Mesothelial cell of epicardium (in vitro differentiated cells): ENCODE measurements at regions not wholly inside any gene's neighbourhood (a gene's known extent, or its start where the extent isn't known, plus 50 kb on each side); places are given as distances from the start of the nearest gene placed in this dataset.

Experiments
- DNase-seq, 2 experiments: peaks; one replicate each; pipeline ENCODE4 v3.0.0; 2021; ENCODE audit warnings: low spot score in 2 of 2; ENCODE audit not compliant: unreplicated experiment in 2 of 2
- H3K27ac Mint-ChIP-seq: 2 replicates; pipeline ENCODE4 v1.8.0; 2021; ENCODE audit warnings: mixed read lengths
- H3K27me3 Mint-ChIP-seq: 2 replicates; pipeline ENCODE4 v1.8.0; 2021; ENCODE audit warnings: low read depth, mixed read lengths
- H3K36me3 Mint-ChIP-seq: 2 replicates; pipeline ENCODE4 v1.8.0; 2021; ENCODE audit warnings: mixed read lengths
- H3K4me1 Mint-ChIP-seq: 2 replicates; pipeline ENCODE4 v1.8.0; 2021; ENCODE audit warnings: mixed read lengths
- H3K4me3 Mint-ChIP-seq: 2 replicates; pipeline ENCODE4 v1.8.0; 2021; ENCODE audit warnings: mild to moderate bottlenecking, moderate library complexity, mixed read lengths
- H3K9me3 Mint-ChIP-seq: 2 replicates; pipeline ENCODE4 v1.8.0; 2021; ENCODE audit warnings: mixed read lengths
- TF ChIP-seq, protein P1 (sequence below): fragments of 200-600 bp; sonication (generic); IDR thresholded peaks from one replicate; pipeline ENCODE4 v1.5.0; 2021; ENCODE audit warnings: antibody characterized with exemption; ENCODE audit not compliant: unreplicated experiment

DNA sequence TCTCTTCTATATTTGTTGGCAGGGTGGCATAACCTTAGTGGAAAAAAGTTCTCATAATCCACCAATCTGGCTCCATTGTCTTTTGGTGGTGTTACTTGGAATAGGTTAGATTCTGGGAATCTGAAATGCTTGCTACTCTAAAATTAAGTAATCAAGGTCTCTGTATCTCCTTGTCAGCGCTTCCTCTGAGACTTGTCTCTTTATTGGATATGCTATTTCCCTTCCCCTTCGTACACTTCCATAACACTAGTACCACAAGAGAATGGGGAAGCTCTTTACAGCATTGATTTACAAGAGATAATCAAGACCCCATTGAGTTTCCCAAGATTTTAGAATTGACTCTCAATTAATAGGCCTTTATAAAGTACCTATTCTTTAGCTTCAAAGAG, 280.2 kb downstream of the ADGB start:
- peaks cover 44% of the 10 kb centered on the region for H3K4me1 Mint-ChIP-seq
- no peaks in the 10 kb centered on the region for H3K27me3 Mint-ChIP-seq
- H3K27ac Mint-ChIP-seq = no peak overlapping the region
- no peak overlapping the region for H3K4me3 Mint-ChIP-seq
- H3K36me3 Mint-ChIP-seq = no peaks in the 10 kb centered on the region
- TF ChIP-seq, protein P1, sequence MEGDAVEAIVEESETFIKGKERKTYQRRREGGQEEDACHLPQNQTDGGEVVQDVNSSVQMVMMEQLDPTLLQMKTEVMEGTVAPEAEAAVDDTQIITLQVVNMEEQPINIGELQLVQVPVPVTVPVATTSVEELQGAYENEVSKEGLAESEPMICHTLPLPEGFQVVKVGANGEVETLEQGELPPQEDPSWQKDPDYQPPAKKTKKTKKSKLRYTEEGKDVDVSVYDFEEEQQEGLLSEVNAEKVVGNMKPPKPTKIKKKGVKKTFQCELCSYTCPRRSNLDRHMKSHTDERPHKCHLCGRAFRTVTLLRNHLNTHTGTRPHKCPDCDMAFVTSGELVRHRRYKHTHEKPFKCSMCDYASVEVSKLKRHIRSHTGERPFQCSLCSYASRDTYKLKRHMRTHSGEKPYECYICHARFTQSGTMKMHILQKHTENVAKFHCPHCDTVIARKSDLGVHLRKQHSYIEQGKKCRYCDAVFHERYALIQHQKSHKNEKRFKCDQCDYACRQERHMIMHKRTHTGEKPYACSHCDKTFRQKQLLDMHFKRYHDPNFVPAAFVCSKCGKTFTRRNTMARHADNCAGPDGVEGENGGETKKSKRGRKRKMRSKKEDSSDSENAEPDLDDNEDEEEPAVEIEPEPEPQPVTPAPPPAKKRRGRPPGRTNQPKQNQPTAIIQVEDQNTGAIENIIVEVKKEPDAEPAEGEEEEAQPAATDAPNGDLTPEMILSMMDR = no peak
- DNase-seq = no peak
- no peaks in the 10 kb centered on the region for H3K9me3 Mint-ChIP-seq

DNA sequence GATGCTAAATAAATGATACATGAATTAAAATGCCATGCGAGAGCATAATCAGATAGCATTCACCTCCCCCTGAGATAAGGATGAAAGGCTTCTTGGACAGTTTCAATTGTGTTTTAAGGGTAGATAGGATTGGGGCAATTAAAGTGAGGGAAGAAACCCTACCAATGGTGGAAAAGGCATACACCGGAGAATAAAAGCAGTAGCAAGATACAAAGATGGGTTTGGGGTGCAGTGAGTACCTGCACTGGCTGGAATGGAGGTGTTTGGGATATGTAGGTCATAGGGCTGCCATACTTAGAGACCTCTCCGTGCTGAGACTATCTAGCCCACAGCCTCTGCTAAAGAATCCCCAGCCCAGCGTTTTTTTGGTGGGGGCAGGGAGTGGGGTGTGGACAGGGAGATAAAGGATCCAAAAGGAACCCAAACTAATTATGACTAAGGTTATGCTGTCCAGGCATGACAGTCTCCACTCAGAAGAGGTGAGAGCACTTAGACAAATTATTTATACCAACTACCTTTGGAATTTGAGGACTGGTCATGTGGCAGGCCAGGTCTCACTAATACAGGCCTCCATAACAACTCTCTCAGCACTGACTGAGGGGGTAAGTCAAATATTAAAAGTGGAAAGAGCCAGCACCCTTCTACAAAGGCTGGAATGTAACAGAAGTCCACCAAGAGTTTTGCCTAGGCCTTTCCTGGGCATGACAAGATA, 280.8 kb downstream of the ADGB start:
- Mint-ChIP-seq H3K9me3 (no peaks in the 10 kb centered on the region), H3K36me3 (no peaks in the 10 kb centered on the region), H3K4me1 (peaks cover 44% of the 10 kb centered on the region), H3K4me3 (no peak overlapping the region), H3K27ac (no peak overlapping the region), H3K27me3 (no peaks in the 10 kb centered on the region)
- no peak for DNase-seq
- TF ChIP-seq, protein P1 = no peak

DNA sequence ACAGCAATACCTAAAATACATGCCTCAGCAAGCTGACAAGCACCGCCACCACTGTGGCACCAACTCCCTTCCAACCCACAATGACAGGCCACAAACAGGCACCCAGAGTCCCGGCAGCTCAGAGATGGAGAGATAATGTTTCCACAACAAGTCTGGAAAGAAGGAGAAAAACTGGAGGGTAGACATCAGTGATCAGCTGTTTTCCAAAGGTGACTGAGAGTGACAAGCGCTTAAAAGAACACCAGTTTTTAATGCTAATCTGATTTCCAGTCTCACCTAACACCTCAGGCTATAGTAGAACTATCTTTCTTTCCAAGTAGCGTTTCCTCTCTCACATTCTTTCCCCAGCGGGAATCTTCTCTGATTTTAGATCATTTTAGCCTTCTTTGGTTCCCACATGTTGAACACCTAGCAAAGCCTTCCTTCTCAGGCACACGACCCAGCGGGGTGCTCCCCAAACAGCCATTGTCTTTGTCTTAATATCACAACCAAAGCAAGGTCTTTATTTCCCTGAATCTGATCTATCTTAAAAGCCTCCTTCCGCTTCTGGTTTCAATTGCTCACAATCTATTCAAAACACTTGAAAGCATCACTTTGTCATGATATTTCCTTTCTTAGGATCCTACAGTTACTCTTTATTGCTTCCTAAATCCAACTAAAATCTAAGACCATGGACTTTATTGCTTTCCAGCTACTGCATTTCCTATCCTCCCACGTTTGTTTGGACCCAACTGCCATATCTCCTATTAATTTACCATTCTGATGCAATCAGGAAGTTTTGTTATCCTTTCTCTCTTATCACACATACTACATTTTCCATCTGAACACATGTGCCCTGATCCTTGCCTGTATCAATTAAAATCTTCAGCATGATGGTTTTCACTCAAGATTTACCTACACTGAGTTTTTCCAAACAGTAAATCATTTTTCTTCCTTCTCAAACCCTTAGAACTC, 282.7 kb downstream of the ADGB start:
- Mint-ChIP-seq H3K4me3 (no peak overlapping the region), H3K27ac (no peak overlapping the region), H3K36me3 (no peaks in the 10 kb centered on the region), H3K27me3 (no peaks in the 10 kb centered on the region), H3K4me1 (peaks cover 36% of the 10 kb centered on the region), H3K9me3 (no peaks in the 10 kb centered on the region)
- no peak for DNase-seq
- TF ChIP-seq, protein P1 = no peak

DNA sequence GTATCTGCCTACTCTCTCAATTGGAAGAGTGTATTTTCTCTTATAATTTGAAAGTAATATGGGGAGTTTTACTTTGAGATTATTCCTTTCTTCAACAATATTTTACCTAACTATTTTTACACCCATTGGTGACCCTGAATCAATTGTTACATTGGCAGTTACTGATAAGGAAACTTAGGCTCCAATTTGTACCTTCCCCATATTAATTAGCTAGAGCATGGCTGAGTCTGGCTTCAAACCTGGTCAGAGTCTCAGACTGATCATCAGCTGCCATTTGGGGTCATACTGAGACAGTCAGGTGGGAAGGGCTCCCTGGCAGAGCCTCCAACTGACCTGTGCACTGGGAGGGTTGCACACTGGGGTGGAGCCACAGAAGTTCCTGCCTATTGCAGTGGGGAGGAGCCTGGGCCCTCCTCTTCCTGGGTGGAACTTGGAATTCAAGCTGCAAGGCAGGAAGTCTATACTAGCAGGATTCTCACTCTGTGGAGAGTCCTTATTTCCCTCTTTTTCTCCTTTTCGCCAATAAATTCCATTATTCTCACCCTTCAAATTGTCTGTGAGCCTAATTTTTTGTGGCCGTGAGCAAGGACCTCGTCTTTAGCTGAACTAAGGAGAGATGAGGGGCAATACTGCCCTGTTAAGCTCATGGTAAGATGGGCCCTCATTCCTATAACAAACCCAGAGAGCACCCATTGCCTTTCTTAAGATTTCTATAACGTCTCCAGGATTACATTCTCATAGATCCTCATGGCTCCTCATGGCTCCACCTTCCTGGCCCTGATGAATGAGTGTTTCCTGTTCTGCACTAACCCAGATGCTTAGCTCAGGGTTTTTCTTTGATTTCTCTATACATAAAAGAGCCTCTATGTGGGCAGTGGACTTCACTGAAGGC, 285.1 kb downstream of the ADGB start:
- DNase-seq = no peak
- TF ChIP-seq, protein P1 = no peak
- H3K9me3 Mint-ChIP-seq = no peaks in the 10 kb centered on the region
- peaks cover 17% of the 10 kb centered on the region for H3K4me1 Mint-ChIP-seq
- H3K36me3 Mint-ChIP-seq = no peaks in the 10 kb centered on the region
- H3K27ac Mint-ChIP-seq = no peak overlapping the region
- no peak overlapping the region for H3K4me3 Mint-ChIP-seq
- no peaks in the 10 kb centered on the region for H3K27me3 Mint-ChIP-seq

DNA sequence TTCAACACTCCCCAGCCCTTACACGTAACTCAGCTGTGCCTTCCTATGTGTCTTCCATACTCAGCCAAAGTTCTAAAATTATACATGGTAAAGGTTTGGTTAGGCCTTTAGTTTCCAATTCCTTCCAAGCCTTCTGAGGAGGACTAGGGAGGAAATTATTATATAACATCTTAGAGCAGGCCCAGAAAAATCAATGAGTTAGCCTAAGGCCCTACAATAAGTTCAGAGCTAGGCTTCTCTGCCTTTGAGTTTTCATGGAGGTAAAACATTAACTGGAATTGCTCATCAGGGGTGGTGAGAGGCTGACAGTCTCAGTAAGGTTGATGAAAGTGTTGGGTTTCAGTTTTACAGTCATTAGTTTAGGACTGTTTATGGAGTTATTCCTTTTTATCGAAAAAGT, 286.0 kb downstream of the ADGB start:
- no peak overlapping the region for H3K4me3 Mint-ChIP-seq
- DNase-seq = no peak
- no peaks in the 10 kb centered on the region for H3K27me3 Mint-ChIP-seq
- H3K36me3 Mint-ChIP-seq = no peaks in the 10 kb centered on the region
- no peak overlapping the region for H3K27ac Mint-ChIP-seq
- H3K9me3 Mint-ChIP-seq = no peaks in the 10 kb centered on the region
- TF ChIP-seq, protein P1 = no peak
- peaks cover 12% of the 10 kb centered on the region for H3K4me1 Mint-ChIP-seq
